Common myeloid progenitor, CD34-positive (primary cell): ENCODE measurements at regions not wholly inside any gene's neighbourhood (a gene's known extent, or its start where the extent isn't known, plus 50 kb on each side); places are given as distances from the start of the nearest gene placed in this dataset.

Experiments used
- CTCF ChIA-PET: fragments of 350-600 bp; sonication (Branson Sonifier 250); formaldehyde crosslinking; loops from one replicate; lab custom pipeline; 2021; ENCODE audit warnings: antibody characterized with exemption; lab: Charles Lee
- POLR2A ChIA-PET: fragments of 350-600 bp; sonication (Branson Sonifier 250); formaldehyde crosslinking; loops from one replicate; lab custom pipeline; 2021; ENCODE audit warnings: antibody characterized with exemption; lab: Charles Lee
- DNase-seq, 3 donors: peaks; one replicate each; pipeline versions ENCODE4 v3.0.0 to v3.0.0-alpha.2; 2013
- H3K27ac ChIP-seq, 2 experiments: 1 replicate in 1 of 2; 2 replicates in 1 of 2; pipeline ENCODE4 v1.7.0; 2013; ENCODE audit warnings: inconsistent platforms in 2 of 2, low read length in 2 of 2, mild to moderate bottlenecking in 2 of 2, low read depth in 1 of 2, moderate library complexity in 1 of 2; ENCODE audit not compliant: severe bottlenecking in 2 of 2, insufficient read depth in 1 of 2, poor library complexity in 1 of 2
- H3K27me3 ChIP-seq, 5 experiments: replicated peaks in 2 of 5; 1 replicate in 3 of 5; 2 replicates in 2 of 5; pipeline versions ENCODE4 v1.6.1 to v1.7.0; 2013; ENCODE audit warnings: low read length in 4 of 5, mild to moderate bottlenecking in 2 of 5, moderate library complexity in 2 of 5, inconsistent platforms in 1 of 5; ENCODE audit not compliant: insufficient read depth in 5 of 5, control insufficient read depth in 4 of 5
- H3K36me3 ChIP-seq, 4 experiments: 1 replicate in 2 of 4; 2 replicates in 2 of 4; pipeline versions ENCODE4 v1.6.1 to v1.7.0; 2013; ENCODE audit warnings: low read length in 3 of 4, control low read depth in 1 of 4, mild to moderate bottlenecking in 1 of 4; ENCODE audit not compliant: control insufficient read depth in 4 of 4, insufficient read depth in 4 of 4
- H3K4me1 ChIP-seq, 4 experiments: 1 replicate in 3 of 4; 2 replicates in 1 of 4; pipeline versions ENCODE4 v1.6.1 to v1.7.1; 2013; ENCODE audit warnings: low read length in 3 of 4, mild to moderate bottlenecking in 3 of 4, control low read depth in 1 of 4, inconsistent platforms in 1 of 4, moderate library complexity in 1 of 4; ENCODE audit not compliant: control insufficient read depth in 4 of 4, insufficient read depth in 4 of 4; ENCODE audit errors: control extremely low read depth in 1 of 4
- H3K4me3 ChIP-seq, 7 experiments: 1 replicate in 4 of 7; 2 replicates in 3 of 7; pipeline versions ENCODE4 v1.5.1 to v1.7.0; 2013; ENCODE audit warnings: mild to moderate bottlenecking in 7 of 7, low read length in 6 of 7, moderate library complexity in 6 of 7, inconsistent platforms in 2 of 7, low read depth in 2 of 7, control low read depth in 1 of 7; ENCODE audit not compliant: insufficient read depth in 4 of 7, control insufficient read depth in 1 of 7; ENCODE audit errors: extremely low read depth in 1 of 7
- H3K9me3 ChIP-seq, 5 experiments: 1 replicate in 4 of 5; 2 replicates in 1 of 5; pipeline versions ENCODE4 v1.6.1 to v1.7.1; 2013; ENCODE audit warnings: low read length in 4 of 5, mild to moderate bottlenecking in 2 of 5, inconsistent platforms in 1 of 5, low read depth in 1 of 5, moderate library complexity in 1 of 5; ENCODE audit not compliant: control insufficient read depth in 4 of 5, insufficient read depth in 2 of 5; ENCODE audit errors: control extremely low read depth in 1 of 5
- WGBS: methylation state at CpG from one replicate; pipeline ENCODE4 v1.1.5; 2013; ENCODE audit not compliant: insufficient coverage; 5-methylcytosine and 5-hydroxymethylcytosine counted together

DNA sequence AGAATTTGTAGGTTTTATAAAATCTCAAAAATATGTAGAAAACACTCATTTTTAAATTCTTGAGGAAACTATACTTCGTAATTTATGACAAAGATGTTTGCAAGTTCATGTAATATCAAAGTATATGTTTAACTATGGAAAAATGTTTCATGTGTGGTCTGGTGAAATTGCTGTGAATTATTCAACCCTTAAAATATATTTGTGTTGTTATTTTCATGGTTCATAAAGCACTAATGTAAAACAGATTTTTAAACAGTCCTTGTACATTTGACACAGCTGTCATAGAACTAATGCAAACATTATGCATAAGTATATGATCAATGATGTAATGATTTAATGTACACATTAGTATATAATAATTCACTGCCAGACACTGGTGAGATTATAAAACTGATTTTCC is 83.1 kb upstream of the ARSJ start:
- Histone ChIP-seq H3K27ac (no peak overlapping the region), H3K36me3 (no peaks in the 10 kb centered on the region), H3K4me3 (no peak overlapping the region), H3K4me1 (no peaks in the 10 kb centered on the region), H3K27me3 (no peaks in the 10 kb centered on the region), H3K9me3 (no peaks in the 10 kb centered on the region)
- ChIA-PET POLR2A (no interaction called here), CTCF (no interaction called here)
- no CpG with 5 or more reads among the region's 1 CpG for WGBS
- DNase-seq: no peak

DNA sequence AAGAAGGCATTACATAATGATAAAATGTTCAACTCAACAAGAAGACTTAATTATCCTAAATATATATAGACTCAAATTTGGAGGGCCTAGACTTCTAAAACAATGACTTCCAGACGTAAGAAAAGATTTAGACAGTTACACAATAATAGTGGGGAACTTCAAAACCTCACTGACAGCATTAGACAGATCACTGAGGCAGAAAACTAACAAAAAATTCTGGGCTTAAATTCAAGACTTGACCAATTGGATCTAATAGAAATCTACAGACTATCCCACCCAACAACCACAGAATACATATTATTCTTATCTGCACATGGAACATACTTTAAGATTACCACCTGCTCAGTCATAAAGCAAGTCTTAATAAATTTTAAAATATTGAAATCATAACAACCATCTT is 93.3 kb upstream of the ARSJ start:
- WGBS: no CpG with 5 or more reads among the region's 1 CpG
- H3K36me3 ChIP-seq: no peaks in the 10 kb centered on the region
- H3K27me3 ChIP-seq: no peaks in the 10 kb centered on the region
- no peak overlapping the region for H3K4me3 ChIP-seq
- POLR2A ChIA-PET: no interaction called here
- no peaks in the 10 kb centered on the region for H3K4me1 ChIP-seq
- H3K9me3 ChIP-seq: no peaks in the 10 kb centered on the region
- CTCF ChIA-PET: no interaction called here
- no peak for DNase-seq
- no peak overlapping the region for H3K27ac ChIP-seq

DNA sequence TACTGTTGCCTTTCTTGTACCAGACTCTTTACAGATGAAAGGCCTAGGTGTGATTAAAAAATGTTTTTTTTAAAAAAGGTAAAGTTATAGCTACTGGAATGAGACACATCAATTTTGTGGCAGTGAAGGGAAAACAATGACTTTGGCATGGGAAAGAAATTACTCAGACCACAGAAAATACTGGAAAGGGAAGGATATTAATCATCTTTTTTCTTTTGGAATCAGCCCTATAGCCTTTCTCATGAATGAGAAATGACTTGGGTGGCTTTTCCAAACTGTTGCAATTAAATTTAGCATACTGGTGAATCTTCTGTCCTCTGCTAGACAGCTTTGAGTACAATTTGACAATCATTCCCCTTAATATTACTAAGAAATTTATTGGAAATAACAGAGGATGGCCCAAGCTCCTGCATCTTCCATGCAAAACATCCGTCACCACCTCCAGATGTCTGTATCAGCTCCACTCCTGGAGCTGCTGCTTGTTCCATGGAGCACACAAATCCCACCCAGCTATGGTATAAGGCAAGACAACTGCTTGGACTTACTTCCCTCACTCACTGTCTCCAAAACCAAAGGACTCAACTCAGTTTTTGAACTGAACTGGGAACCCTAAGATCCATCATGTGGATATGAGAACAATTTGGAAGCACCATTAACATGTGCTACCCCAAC is 97.6 kb upstream of the ARSJ start:
- H3K27me3 ChIP-seq: no peaks in the 10 kb centered on the region
- no peaks in the 10 kb centered on the region for H3K36me3 ChIP-seq
- CTCF ChIA-PET: no interaction called here
- H3K27ac ChIP-seq: no peak overlapping the region
- WGBS: 100% methylated on average over 1 of the region's 1 CpG
- H3K9me3 ChIP-seq: no peaks in the 10 kb centered on the region
- POLR2A ChIA-PET: no interaction called here
- no peak for DNase-seq
- no peaks in the 10 kb centered on the region for H3K4me1 ChIP-seq
- no peak overlapping the region for H3K4me3 ChIP-seq

DNA sequence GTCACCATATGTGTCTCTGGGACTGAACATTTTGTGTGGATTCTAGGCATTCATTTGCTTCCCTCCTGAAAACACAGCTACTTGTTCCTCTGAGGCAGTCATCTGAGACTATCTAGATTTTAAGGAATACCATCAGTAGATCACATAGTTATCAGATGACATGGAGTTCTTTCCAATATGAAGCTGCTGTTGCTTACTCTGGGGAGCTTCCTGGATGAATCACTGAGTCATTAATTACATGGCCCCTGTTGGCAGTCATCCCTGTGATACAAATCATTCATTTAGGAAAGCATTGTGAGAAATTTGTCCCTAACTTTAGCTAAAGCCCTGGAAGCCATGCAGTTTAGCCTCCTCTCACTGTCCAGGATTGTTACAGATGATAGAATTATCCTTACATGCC is 98.2 kb upstream of the ARSJ start:
- Histone ChIP-seq H3K27me3 (no peaks in the 10 kb centered on the region), H3K4me1 (no peaks in the 10 kb centered on the region), H3K9me3 (no peaks in the 10 kb centered on the region), H3K36me3 (no peaks in the 10 kb centered on the region), H3K27ac (no peak overlapping the region), H3K4me3 (no peak overlapping the region)
- ChIA-PET POLR2A (no interaction called here), CTCF (no interaction called here)
- no peak for DNase-seq

- Histone ChIP-seq H3K27ac (no peak overlapping the region), H3K27me3 (no peaks in the 10 kb centered on the region), H3K36me3 (no peaks in the 10 kb centered on the region), H3K9me3 (no peaks in the 10 kb centered on the region), H3K4me3 (no peak overlapping the region), H3K4me1 (no peaks in the 10 kb centered on the region)
- CTCF ChIA-PET: no interaction called here
- no peak for DNase-seq
- POLR2A ChIA-PET: no interaction called here
Observed at GRCh38 chr4:114078636-114079035, 99.2 kb upstream of the ARSJ start.

GRCh38 chr4:114081783-114082182 is 102.3 kb upstream of the ARSJ start:
- H3K4me3 ChIP-seq: no peak overlapping the region
- no peak overlapping the region for H3K27ac ChIP-seq
- H3K4me1 ChIP-seq: no peaks in the 10 kb centered on the region
- no peaks in the 10 kb centered on the region for H3K36me3 ChIP-seq
- POLR2A ChIA-PET: no interaction called here
- no peak for DNase-seq
- CTCF ChIA-PET: no interaction called here
- no peaks in the 10 kb centered on the region for H3K27me3 ChIP-seq
- H3K9me3 ChIP-seq: no peaks in the 10 kb centered on the region

GRCh38 chr4:114082348-114082747 is 102.9 kb upstream of the ARSJ start:
- Histone ChIP-seq H3K36me3 (no peaks in the 10 kb centered on the region), H3K27me3 (no peaks in the 10 kb centered on the region), H3K4me3 (no peak overlapping the region), H3K9me3 (no peaks in the 10 kb centered on the region), H3K4me1 (no peaks in the 10 kb centered on the region), H3K27ac (no peak overlapping the region)
- no peak for DNase-seq
- 94% methylated on average over 6 of the region's 6 CpGs for WGBS
- CTCF ChIA-PET: interaction anchor here (0.6 kb wide), 1 partner anchor 125 kb away, joined by 3 read pairs; no protein-coding TSS in a partner anchor
- POLR2A ChIA-PET: no interaction called here
